OCI-LY3 (cell line): ENCODE measurements at regions not wholly inside any gene's neighbourhood (a gene's known extent, or its start where the extent isn't known, plus 50 kb on each side); places are given as distances from the start of the nearest gene placed in this dataset.

Experiments used
- CTCF ChIP-seq: fragments of 200-600, 300-600 bp; sonication (generic); IDR thresholded peaks from 2 replicates; pipeline ENCODE4 v1.5.1; 2014; ENCODE audit warnings: antibody characterized with exemption, low read length, low read depth
- EZH2phosphoT487 ChIP-seq: fragments of 200-600 bp; shearing (Covaris generic); IDR thresholded peaks from 2 replicates; pipeline ENCODE4 v1.6.1; 2018; ENCODE audit warnings: antibody characterized with exemption, mixed run types, low read depth

GRCh38 chr6:22056398-22056797, 240.4 kb downstream of the PRL start:
- TF ChIP-seq CTCF = no peak
- no peak for TF ChIP-seq EZH2phosphoT487
